NCI-H1694 (cell line): ENCODE measurements at regions not wholly inside any gene's neighbourhood (a gene's known extent, or its start where the extent isn't known, plus 50 kb on each side); places are given as distances from the start of the nearest gene placed in this dataset.
"Not testable (repeated sequence)": the region's sequence is repeated elsewhere in the genome, so short reads cannot be mapped to it uniquely, and the experiment has no call there.

ENCODE experiments used
- DNase-seq: peaks from one replicate; lab custom pipeline; 2025; lab: John Stamatoyannopoulos, UW

GRCh38 chr18:30705943-30706342, 336.6 kb downstream of the DSC3 start:
- DNase-seq: no peak

GRCh38 chr18:30698571-30698970, 344.0 kb downstream of the DSC3 start:
- DNase-seq: no peak

DNA sequence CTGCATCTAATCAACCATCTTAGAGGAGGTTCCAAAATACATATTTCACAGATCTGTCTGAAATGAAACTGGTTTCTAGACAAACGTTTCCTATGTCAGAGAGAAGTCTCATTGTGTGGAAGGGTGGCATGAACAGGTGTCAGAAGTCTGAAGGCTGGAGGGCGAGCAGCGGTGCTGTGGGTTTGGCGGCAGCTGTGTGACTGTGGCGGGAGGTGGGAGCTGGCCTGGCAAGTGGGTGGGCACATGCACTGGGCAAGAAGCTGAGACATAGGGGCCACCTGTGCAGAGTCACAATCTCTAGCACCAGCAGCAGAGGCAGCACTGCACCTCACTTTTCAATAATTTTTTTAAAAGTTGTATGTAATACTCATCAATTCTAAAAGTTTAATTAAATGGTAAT, 346.3 kb downstream of the DSC3 start:
- no peak for DNase-seq

GRCh38 chr18:30694773-30695172, 347.8 kb downstream of the DSC3 start:
- no peak for DNase-seq

DNA sequence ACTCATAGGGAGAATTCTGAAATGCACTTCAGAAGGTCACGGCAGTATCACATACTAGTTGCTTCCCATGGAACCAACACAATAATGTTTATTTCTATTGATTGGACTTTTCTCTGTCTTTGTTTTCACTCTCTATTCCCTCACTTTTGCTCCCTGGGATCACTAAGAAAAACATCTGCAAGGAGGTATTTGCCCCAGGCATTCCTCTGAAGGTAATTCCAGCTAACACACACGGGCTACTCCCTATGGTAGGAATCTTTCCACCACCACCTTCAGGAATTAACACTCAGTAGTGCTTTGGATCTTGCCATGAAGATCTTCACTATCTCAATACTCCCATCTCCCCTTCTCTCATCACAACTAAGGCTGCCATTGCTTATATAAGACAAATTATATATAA, 353.3 kb downstream of the DSC3 start:
- no peak for DNase-seq

- no peak for DNase-seq
These were observed 355.0 kb downstream of the DSC3 start for GRCh38 chr18:30687501-30687900.

- DNase-seq: no peak
These were observed 357.6 kb downstream of the DSC3 start for GRCh38 chr18:30684825-30685481.

GRCh38 chr18:30683836-30684235, 358.7 kb downstream of the DSC3 start:
- DNase-seq: no peak

DNA sequence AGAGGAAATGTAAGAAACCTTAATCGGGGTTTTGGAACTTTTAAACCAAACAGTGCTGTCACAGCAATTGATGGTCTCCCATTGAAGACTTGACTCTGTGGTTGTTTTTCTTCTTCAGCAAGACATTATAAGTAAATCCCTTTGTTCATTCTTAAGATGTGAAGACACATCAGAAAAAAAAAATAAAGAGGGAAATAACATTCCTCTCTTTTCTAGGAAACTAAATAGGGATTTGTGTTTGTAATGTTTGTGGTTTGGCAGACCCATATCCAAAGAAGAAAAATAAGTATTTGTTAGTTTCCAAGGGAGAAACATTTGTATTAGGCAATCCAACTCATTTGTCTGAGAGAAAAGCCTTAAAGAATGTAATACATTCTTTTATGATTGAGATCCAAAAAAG, 359.9 kb downstream of the DSC3 start:
- DNase-seq: no peak

DNA sequence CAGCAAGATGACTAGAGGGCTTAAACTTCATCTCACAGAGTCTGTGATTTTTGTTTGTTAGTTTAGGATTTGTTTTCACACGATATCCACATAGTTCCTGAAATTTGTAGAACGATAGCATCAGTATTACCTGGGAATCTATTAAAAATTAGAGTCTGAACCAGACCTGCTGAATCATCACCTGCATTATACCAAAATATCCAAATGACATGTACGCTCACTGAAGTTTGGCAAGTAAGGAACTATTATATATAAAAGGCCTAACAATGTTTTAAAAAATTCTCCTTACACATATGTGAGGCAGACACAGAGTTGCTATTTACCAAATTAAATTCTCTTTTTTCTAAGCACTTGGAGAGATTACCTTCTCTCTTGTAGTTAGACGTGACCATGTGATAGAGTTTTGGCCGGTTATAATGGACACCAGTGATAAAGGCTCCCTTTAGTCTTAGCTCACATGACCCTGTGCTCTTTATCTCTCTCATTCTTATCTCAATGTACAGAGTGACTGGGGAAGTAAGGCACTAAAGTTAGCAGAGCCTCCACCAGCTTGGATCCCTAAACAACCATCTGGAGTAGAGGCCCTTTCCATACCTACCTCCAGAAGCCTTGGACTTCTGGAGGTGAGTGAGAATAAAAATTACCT, 363.1 kb downstream of the DSC3 start:
- no peak for DNase-seq

GRCh38 chr18:30677813-30678212, 364.7 kb downstream of the DSC3 start:
- not testable (repeated sequence) for DNase-seq

- DNase-seq: no peak
These were observed 366.5 kb downstream of the DSC3 start for GRCh38 chr18:30676053-30676480.

DNA sequence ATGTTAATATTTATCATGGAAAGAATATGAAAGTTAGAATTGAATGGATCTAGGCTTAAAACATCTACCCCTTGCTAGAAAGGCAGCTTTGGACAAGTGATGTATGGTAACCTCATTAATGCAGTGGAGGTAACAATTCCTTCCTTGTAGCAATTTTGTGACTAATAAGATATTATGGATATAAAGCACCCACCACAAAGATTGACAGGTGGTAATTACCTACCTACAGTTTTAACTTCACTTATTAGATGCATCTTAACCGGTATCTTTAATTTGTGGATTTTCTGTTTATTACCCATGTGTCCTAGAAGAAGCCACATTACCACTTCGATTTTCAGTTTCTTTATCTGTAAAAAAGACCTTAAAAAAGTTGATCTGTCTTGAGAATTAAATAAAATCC, 367.0 kb downstream of the DSC3 start:
- DNase-seq: no peak

DNA sequence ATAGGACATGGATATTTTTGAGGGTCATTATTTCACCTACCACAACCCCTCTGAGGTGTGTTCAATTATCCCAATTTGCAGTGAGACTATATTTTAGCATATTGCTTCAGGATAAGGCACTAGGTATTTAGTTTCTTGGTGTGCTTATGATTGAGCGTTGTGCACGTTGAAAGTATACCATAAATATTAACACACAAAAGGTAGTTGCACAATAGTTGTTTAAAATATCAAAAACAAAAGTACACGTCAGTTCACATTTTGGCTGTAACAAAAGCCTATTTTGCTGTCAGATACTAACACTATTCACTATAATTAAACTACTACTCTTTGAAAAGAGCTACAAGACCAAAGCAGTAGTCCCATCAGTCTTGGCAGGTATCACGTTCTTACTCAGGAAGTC, 367.5 kb downstream of the DSC3 start:
- DNase-seq: no peak

GRCh38 chr18:30674596-30674995, 367.9 kb downstream of the DSC3 start:
- no peak for DNase-seq

DNA sequence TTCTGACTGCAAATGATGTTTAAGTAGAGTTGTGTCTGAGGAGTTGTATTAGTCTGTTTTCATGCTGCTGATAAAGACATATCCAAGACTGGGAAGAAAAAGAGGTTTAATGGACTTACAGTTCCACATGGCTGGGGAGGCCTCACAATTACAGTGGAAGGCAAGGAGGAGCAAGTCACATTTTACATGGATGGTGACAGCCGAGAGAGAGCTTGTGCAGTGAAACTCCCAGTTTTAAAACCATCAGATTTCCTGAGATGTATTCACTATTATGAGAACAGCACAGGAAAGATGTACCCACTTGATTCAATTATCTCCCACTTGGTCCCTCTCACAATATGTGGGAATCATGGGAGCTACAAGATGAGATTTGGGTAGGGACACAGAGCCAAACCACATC, 370.1 kb downstream of the DSC3 start:
- not testable (repeated sequence) for DNase-seq

DNA sequence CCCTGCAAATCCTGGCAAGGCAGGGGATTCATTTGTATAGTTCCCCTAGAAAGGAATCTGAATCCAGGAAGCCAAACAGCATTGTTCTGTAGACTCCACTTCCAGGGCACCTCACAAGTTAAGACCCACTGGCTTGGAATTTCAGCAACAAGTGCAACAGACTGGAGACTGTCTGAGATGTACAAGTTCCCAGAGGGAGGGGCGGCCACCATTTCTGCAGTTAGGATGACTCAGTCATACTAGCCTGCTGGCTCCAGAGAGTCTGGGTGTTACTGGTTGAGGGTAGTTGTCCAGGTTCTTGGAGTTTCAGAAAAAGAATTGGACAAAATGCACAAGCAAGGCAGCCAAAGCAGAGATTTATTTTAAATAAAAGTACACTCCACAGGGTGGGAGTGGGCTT, 384.2 kb downstream of the DSC3 start:
- DNase-seq: no peak

DNA sequence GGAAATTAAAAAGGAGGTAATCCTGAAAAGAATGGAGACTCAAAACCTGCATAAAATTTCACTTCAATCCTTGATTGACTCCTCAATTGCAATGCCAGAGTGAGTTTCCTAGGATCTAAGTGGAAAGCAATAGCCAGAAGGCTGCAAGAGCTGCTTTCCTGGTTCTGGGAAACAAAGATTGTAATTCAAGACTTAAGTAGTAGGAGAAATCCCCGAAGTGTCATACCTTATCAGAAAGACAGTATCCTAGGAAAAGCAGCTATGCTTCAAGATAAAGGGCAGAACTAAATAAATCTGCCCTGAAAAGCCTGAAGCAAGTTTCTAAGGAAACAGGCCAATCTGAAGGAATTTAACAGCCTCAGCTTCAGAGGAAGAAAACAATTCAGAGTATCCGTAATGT, 390.2 kb downstream of the DSC3 start:
- no peak for DNase-seq

- no peak for DNase-seq
These were observed 392.0 kb downstream of the DSC3 start for GRCh38 chr18:30650499-30650898.

GRCh38 chr18:30644158-30644557, 398.4 kb downstream of the DSC3 start:
- no peak for DNase-seq

DNA sequence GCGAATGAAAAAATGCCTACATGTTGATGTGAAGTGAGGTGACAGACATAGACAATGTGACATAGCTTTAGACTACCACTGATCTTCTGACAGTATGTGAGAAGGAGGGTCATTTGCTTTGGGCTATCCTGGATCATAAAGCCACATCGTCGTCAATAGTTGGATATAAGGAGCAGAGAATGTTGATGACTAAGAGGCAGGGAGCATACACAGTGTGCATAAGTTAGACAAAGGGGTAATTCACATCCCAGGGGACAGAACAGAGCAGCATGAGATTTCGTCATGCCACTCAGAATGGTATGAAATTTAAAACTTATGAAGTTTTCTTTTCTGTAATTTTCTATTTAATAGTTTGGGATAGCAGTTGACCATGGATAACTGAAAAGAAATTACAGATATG, 403.2 kb downstream of the DSC3 start:
- DNase-seq: no peak

DNA sequence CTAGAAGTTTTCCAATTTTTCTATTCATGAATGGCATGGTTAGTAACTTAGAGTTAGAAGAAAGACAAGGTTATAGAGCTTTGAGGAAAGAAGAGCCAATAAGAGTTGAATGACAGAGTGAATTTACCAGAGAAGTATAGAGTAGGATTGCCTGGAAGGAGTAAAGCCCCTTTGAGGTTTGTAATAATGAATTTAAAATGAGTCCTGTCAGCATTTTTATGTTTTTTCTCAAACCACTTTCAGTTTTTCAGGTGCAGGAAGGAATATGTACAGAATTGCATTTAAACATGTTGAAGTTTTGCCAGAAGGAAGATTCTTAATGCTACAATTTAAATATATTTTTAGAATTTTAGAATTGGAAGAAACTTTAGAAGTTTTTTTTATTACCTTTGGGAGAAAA, 408.3 kb downstream of the DSC3 start:
- no peak for DNase-seq

DNA sequence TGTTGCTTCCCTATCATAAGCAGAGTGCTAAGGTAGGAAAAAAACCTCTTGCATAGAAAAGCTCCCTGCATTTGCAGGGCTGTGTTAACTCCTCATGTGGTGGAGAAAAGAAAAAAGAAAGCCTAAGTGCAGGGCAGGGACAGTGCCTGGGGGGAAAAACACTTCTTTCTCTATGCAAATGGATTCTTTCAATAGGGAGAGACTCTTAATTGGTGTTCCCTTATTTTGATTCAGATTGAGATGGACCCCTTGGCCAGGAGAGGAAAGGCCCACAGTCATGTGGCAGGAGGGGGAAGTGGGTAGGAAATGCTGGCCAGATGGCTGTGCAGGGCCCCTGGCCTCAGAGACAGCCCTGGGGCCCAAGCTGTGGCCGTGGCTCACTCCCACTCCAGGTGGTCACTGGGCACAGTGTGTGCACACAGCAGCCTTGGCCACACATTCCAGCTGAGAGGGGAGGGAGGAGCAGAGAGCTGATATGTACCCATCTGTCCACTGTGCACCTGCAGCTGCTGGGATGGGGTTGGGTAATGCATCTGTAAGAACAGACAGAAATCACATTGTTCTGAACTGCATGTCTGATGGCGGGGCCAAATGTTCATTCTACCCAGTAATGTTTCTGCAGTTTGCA, 410.4 kb downstream of the DSC3 start:
- no peak for DNase-seq

- DNase-seq: no peak
These were observed 416.6 kb downstream of the DSC3 start for GRCh38 chr18:30625961-30626360.
